ENCODE measurements at regions not wholly inside any gene's neighbourhood (a gene's known extent, or its start where the extent isn't known, plus 50 kb on each side); places are given as distances from the start of the nearest gene placed in this dataset.

DNA sequence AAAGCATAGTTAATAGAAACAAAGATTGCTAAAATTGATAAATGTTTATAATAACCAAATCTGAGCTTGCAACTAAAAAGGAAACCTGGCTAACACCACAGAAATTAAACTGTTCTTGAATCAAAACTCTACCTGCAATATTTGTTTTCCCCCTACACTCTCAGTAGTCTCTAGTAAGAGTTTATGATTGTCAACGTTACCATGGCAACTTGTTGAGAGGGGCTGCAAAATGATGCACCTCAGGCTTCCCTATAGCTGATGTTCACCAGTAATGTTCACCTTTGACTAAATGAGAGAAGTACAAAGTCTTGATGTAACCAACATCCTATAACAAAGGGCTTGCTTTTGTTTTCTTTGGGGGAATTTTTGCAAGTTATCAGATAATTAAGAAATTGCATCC, 101.1 kb upstream of the FHIT start:
- TF ChIP-seq POLR2A (IDR thresholded peaks at IDR 0.05) (no peak), CTCF (IDR thresholded peaks at IDR 0.05 in 8 of 11, conservative IDR thresholded peaks at IDR 0.05 in 3 of 11) (no peak)

Measured in spleen (tissue), 7 donors.